GM19238 (cell line): ENCODE measurements at regions not wholly inside any gene's neighbourhood (a gene's known extent, or its start where the extent isn't known, plus 50 kb on each side); places are given as distances from the start of the nearest gene placed in this dataset.

Experiments
- DNase-seq: peaks from one replicate; pipeline ENCODE4 v3.0.0; 2011; ENCODE audit warnings: low spot score; ENCODE audit not compliant: insufficient read length

DNA sequence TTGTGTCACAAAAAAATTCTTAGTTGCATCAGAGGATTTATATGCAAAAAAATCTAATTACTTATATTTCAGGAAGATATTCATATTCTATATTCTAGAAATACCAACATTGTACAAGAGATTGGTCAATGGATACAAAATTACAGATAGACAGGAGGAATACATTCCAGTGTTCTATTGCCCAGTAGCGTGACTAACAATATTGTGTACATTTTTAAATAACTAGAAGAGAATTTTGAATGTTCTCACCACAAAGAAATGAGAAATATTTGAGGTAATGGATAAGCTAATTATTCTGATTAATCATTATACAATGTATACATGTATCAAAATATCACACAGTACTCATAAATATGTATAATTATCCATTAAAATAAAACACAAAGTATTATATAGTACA, 253.3 kb downstream of the IPMK start:
- no peak for DNase-seq

DNA sequence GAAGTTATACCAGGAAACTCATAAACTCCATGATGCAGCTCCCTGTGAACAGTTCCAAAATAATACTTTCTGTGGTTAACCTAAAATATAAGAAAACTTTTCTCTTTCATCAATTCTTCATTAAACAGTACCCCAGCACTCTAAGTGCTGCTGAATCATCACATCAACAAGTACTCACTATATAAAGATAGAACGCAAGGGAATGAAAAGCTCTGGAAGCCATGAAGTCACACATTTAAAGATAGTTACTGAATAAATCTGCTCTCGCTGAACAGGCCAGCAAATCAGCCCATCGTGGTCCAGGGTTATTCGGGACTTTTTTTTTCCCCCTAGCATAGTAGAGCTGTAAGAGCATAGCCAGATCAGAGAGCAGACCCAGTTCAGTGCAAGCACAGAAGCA, 254.3 kb downstream of the IPMK start:
- no peak for DNase-seq

DNA sequence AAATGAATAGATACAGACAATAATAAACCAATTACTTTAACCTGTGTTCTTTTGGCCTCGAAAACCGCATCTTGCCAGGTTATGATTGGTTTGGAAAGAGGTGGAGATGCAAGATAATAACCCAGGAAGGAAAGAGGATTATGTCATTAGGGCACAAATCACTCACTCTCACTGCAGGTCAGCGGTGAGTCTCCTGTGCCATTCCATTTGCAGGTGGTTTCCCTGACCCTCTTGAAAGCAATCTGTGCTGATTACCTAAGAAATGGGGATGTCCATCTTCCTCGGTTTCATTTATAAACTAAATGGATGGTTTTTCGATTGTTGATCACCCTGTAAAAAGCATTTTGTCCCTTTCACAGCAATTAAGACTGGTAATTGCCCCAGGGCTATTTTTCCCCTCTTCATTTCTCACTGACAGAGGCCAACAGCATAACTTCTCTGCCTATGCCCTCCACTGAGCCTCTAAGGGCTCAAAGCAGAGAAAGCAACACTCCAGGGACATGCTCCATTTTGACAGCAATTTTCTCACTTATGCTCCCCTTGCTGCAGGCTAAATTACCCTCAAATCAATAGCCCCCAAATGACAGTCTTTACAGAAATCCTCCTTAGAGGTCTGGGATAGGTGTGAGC, 257.5 kb downstream of the IPMK start:
- no peak for DNase-seq

DNA sequence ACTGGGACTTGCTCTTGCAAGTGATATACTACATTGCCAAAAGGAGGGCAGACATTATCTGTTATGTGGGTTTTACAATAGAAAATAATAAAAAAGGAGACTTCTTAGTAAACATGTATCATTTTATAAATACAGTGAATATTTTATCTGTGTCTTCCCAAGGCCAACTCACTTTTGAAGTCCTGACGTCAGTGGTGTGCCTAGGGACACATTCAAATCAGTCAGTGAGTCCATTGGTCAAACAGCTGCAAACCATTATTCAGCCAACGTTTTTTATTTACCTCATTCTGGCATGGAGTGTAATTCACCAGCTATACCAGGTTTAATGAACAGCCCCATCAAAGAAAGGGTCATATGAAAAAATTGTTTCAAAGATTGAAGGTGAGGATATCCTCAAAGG, 263.7 kb downstream of the IPMK start:
- no peak for DNase-seq

DNA sequence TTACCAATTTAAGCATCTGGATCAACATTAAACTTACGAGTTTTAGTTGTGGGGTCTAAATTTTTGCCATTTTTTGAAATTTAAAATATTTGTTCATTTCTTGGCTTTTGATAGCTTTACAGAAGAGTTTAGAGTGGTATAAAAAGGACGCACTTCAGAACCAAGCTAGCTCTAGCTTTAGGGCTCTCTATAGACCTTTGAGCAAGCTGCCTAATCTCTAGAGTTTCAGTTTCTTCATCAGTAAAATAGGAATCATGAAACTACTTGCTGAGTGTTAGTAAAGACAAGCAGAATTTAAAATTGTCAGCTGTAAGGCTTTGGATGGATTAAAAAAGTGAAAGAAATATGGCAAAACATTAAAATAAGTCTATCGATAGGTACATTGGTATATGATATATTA, 266.5 kb downstream of the IPMK start:
- DNase-seq: no peak

DNA sequence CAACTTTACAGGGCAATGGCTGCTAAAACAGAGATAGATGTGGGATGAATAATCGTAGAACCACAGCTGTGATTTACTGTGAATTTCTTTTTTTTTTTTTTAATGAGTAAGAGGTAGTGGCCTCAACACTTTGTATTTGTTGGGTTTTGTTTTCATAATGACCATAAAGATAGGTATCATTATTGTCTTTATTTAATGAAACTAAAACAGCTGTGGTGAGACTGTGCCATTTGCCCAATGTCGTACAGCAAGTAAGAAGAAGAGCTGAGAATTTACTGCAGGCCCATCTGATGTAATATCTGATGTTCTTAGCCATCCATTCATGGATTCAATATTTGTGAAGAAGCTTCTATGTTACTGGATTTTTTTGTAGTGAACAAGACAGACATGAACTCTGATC, 271.2 kb downstream of the IPMK start:
- no peak for DNase-seq

DNA sequence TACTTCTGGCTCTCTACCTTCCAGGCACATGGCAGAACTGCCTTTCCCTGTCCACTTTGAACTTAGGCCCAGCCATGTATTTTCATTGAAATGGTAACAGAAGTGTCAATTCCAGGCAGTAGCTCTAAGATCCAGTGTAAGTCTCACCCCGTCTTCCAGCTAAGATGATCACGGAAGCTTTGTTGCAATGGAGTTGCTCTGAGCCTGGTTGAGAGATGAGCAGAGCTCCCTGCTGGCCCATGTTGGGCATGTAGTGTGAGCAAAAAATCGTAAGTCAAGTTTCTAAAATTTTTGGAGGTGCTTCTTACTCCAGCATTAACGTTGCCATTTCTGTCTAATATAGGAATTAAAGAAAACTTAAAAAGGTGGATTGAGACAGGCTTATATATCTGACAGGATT, 274.4 kb downstream of the IPMK start:
- DNase-seq: no peak

DNA sequence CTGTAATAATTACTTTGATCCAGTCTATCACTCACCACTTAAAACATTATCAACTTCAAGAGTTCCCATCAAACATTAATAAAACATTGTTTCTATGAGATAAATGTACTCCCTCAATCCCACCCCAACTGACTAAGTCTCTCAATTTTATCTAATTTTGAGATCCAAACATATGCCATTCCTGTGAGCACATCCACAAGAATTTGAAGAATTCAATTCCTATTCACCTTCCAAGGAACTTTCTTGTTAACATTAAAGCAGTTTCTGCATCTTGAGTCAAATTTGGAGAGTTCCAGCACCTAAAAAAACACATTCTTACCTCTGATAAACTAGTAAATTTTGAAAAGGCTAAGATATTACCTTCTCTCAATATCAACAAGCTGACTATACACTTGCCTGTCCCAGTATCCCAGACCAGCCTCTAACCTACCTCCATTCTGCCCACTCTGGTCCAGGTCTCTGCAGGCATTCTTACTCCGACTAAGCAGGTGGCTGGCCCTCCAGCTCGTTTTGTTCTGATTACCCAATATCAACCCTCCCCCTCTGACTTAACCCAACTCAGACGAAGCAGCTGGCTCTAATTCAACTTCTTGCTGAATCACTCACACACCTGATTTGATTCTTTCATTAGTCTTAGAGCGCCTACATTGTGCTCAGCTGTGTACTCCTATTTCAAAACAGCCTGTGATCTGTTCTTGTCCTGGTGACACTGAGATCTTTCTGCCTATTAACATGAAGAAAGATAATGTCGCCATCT, 275.2 kb downstream of the IPMK start:
- no peak for DNase-seq

DNA sequence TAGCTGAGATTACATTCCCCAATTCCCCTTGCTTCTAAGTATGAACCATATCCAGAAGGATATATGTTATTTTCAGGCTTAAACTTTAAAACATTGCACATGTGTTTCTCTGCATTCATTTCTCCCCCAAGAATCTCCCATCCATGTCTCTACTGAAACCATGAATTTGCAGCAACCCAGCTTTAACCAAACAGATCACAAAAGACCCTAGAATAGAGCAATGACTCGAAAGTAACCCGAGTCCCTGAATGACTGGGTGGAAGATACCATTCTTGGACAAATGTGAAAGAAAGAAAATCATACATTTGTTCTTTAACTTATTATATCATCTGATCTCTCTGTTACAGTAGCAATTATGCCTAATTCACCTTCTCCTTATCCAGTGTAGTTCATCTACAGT, 278.7 kb downstream of the IPMK start:
- DNase-seq: no peak

DNA sequence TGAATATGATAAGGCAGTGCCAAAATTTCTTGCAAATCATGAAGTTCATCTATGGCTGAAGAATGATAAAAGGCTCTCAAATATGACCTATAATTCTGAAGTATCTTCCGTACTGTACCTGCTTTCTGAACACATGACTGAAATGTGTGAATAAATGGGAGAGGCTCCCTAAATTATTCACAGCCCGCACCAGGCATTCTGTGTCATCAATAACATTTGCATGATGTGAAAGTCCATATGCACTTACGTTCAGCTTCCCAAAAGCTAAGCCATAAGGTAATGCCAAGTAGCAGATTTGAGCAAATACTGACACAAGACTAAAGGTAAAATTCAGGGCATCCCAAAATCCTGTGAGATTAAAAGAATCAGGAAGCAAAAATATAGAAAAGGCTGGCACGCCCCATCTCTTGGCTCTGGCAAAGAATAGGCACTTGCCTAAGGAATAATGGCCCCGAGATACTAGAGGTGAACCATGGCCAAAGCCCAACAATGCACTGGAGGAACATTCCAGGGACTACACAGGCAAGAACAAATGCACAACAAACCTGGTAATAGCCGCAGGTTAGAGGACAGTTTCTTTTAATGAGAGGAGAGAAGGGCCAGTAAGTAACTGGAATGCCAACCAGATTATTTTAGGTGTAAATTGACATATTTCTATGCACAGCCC, 280.5 kb downstream of the IPMK start:
- no peak for DNase-seq

DNA sequence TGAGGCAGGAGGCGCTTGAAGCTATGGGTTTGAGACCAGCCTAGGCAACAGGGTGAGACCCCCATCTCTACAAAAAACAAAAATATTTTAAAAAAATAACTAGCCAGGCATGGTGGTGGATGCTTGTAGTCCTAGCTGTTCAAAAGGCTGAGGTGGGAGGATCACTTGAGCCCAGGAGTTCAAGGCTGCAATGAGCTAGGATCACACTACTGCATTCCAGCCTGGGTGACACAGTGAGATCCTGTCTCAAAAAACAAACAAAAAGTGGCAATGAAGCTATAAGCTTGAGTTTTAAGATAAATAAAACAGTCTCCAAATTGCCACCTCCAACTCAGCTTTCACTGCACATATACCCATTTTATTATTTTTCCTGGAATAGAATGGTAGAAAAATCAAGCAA, 281.3 kb downstream of the IPMK start:
- no peak for DNase-seq

DNA sequence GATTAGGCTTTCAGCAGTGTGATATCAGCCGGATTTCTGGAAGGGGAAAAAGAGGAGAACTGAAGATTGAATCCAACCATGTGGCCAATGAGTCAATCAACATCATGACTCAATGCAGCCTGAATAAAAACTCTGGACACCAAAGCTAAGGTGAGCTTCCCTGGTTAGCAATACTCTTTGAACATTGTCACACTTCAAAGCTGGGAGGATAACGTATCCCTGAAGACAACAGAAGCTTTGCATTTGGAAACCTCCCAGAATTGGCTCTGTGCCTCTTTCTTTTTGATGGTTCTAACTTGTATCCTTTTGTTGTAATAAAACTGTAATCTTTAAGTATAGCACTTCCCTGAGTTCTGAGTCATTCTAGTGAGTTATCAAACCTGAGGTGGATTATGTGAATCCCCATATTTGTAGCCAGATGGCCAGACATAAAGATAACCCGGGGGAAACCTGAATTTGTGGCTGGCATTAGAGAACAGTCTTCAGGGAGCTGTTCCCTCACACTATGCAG, 284.4 kb downstream of the IPMK start:
- DNase-seq: no peak

DNA sequence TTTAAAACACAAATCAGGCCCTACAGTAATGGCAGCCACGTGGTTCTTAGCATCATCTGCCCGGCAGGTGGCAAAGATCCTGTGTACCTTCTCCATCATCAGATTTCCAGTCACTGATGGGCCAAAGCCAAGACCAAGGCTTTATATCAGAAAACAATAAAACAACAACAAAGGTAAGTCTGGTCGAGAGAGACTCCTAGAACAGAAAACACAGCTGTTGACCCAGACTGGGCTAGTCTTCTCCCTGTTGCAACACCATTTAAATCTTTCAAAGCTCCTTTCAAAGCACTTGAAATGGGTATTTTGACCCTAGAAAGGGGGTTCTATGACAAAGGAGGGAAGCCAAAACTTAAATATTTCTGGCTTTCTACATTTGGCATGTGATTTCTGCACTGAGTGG, 285.6 kb downstream of the IPMK start:
- no peak for DNase-seq

DNA sequence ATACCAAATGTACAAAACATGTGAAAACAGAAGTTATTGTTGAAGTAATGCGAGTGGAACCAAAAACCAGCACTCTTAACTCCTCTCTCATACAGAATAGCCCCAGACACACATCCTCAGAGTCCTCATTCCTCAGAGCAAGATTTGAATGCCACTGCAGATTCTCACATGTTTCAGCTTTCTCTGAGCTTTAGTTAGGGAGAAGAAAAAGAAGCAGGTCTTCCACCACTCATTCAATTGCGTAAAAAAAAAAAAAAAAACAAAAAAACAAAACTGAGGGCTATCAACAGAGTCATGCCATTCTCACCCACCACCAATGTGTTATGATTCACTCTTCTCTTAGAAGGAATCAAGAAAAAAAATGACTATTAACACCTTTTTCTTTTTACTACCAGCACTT, 287.7 kb downstream of the IPMK start:
- DNase-seq: no peak

DNA sequence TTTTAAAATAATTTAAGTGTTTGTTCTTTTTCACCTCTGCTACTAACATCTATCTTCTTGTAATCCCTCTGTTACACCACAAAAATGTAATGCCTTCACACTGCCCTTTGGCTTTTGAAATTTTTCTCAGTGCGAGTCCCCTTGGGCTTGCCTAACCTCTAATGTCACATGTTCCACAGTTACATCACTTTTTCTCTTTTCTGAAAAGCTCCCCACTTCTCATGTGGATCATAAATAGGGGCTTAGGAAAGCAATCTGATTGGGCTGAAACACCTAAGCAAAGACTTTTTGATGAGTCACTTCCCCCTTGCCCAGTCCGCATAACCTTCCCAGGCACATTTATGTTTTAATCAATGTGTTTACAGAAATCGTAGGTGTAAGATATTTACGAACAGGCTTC, 288.2 kb downstream of the IPMK start:
- no peak for DNase-seq

DNA sequence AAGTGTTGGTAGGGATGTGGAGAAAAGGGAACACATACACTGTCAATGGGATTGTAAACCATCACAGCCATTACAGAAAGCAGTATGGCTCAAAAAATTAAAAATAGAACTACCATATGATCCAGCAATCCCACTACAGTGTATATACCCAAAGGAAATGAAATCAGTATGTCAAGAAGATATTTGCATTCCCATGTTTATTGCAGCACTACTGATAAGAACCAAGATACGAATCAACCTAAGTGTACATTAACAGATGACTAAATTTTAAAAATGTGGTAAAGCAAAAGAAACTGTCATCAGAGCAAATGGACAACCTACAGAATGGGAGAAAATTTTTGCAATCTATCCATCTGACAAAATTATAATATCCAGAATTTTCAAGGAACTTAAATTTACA, 290.4 kb downstream of the IPMK start:
- no peak for DNase-seq

DNA sequence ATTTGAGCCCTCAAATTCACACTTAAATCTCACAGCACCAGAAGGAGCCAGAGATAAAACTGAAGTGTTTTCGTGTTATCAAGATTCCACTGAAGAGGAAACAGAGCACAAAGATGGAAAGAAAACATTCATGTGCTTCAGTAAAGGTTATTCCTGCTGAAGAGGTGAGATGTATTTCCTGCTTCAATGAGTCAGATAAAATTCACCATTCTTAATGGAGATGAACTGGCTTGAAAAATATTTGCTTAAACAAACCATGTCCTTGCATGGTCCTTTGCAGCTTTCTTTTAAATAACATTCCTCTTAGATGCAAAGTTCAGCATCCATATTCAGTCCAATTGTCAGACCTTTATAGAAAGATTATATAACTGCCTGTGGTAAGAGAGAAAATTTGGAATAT, 294.2 kb downstream of the IPMK start:
- DNase-seq: no peak

DNA sequence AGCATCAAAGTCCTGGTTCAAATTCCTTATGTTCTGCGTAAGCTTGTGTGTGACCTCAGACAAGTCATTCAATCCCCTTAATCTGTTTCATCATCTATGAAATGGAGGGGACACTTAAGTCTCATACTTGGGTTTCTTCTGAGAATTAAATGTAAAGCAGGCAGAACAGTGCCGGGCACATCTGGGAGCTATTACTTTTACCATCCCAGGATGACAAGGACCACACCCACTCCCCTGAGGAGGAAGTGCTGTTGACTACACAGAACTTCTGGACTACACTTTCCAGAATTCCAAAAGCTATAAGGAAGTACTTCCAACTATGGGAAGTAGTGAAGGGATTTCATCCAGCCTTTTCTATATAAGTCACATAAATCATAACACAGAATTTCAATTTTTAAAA, 294.9 kb downstream of the IPMK start:
- no peak for DNase-seq

DNA sequence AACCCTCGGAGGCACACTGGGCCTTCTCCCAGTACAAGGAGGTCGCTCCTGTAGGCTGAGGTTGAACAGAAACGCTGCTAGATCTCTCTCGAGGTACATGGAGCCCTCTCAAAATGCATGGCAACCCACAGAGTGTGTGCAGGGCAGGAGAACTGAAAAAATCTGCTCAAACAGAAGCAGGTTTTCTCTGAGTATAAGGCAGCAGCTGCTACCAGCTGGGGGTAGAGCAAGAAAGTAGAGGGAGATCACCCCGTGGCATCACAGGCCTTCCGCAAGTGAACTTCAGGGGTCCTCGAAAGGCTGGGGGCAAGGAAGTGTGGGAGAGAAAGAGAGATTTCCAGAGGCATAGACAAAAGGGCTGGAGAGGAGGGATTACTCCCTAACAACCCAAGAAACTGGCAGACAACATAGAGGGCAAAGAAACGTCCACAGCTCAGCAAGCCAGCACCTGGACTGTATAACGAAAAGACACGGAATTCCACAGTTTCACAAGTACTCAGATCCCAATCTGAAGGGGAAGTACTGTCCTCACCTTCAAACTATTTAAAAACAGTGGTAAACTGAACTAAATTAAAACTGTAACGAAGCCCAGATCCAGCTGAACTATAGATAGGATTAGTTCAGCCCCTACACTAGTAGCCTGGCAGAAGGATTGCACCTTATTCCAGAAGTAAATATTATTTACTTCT, 299.2 kb downstream of the IPMK start:
- DNase-seq: no peak

DNA sequence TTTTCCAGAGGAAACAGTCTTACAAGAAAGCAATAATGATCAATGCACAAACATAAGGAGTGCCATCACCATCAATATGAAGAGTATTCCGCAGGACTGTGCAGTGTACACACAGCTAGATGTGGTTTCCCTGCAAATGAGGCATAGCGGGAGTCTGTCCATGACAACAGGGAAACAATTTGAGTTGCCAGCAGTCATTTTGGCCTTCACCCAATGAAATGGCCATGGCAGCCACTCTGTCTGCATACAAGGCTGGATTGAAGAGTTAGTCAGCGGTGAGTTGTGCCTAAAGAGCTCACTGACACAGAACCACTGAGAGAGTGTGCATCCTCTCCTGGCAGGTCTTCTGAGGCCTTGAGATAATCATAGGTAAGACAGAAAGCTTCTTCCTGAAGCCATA, 303.3 kb downstream of the IPMK start:
- no peak for DNase-seq

DNA sequence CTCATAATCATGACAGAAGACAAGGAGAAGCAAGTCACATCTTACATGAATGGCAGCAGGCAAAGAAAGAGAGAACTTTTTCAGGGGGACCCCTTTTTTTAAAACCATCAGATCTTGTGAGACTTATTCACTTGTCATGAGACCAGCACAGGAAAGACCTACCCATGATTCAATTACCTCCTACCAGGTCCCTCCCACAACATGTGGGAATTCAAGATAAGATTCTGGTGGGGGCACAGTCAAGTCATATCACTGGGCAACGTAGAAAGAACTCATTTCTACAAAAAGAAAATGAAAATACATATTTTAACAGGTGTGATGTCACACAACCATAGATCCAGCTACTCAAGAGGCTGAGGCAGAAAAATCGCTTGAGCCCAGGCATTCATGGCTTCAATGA, 304.1 kb downstream of the IPMK start:
- DNase-seq: no peak

DNA sequence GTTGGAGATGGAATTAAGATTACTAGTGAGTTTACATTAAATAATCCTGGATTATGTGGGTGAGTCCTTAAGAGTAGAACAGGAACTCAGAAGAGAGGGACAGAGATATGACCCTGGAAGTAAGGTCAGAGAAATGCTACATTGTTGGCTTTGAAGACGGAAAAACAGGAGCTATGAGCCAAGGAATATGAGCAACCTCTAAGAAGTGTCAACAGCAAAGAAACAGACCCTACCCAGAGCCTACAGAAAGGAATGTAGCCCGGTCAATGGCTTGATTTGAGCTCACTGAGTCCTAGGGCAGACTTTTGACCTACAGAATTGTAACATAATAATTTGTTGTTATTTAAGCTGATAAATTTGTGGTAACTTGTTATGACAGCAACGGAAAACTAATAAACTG, 304.9 kb downstream of the IPMK start:
- no peak for DNase-seq
